GOT3 (cell line): ENCODE measurements at regions not wholly inside any gene's neighbourhood (a gene's known extent, or its start where the extent isn't known, plus 50 kb on each side); places are given as distances from the start of the nearest gene placed in this dataset.

ENCODE experiments used
- DNase-seq: peaks from one replicate; lab custom pipeline; 2025; ENCODE audit warnings: mixed read lengths; lab: John Stamatoyannopoulos, UW

GRCh38 chr20:23253524-23253923 lies 97.1 kb upstream of the NXT1 start:
- no peak for DNase-seq

- no peak for DNase-seq
Observed at GRCh38 chr20:23251779-23252178, 98.8 kb upstream of the NXT1 start.

GRCh38 chr20:23249541-23249940 lies 101.0 kb upstream of the NXT1 start:
- DNase-seq: no peak

- DNase-seq: no peak
Observed at GRCh38 chr20:23248461-23248882, 102.1 kb upstream of the NXT1 start.

GRCh38 chr20:23246717-23247664 lies 103.6 kb upstream of the NXT1 start:
- DNase-seq: no peak

GRCh38 chr20:23245553-23246181 lies 104.9 kb upstream of the NXT1 start:
- DNase-seq: no peak

GRCh38 chr20:23244916-23245552 lies 105.6 kb upstream of the NXT1 start:
- no peak for DNase-seq

- no peak for DNase-seq
Observed at GRCh38 chr20:23244156-23244915, 106.3 kb upstream of the NXT1 start.

GRCh38 chr20:23243791-23244155 lies 106.8 kb upstream of the NXT1 start:
- no peak for DNase-seq

- no peak for DNase-seq
Observed at GRCh38 chr20:23242556-23243180, 107.9 kb upstream of the NXT1 start.

GRCh38 chr20:23242104-23242503 lies 108.5 kb upstream of the NXT1 start:
- DNase-seq: no peak

GRCh38 chr20:23241416-23241815 lies 109.2 kb upstream of the NXT1 start:
- DNase-seq: no peak

- no peak for DNase-seq
Observed at GRCh38 chr20:23240519-23240918, 110.1 kb upstream of the NXT1 start.

- DNase-seq: no peak
Observed at GRCh38 chr20:23237201-23237600, 113.4 kb upstream of the NXT1 start.

GRCh38 chr20:23235173-23236027 lies 115.2 kb upstream of the NXT1 start:
- no peak for DNase-seq

GRCh38 chr20:23234311-23235078 lies 116.1 kb upstream of the NXT1 start:
- DNase-seq: no peak

- DNase-seq: no peak
Observed at GRCh38 chr20:23233341-23233740, 117.2 kb upstream of the NXT1 start.

- no peak for DNase-seq
Observed at GRCh38 chr20:23232679-23233308, 117.8 kb upstream of the NXT1 start.

- DNase-seq: no peak
Observed at GRCh38 chr20:23232219-23232581, 118.4 kb upstream of the NXT1 start.
